Neural cell (in vitro differentiated cells): ENCODE measurements at regions not wholly inside any gene's neighbourhood (a gene's known extent, or its start where the extent isn't known, plus 50 kb on each side); places are given as distances from the start of the nearest gene placed in this dataset.

ENCODE experiments used
- H2AFZ ChIP-seq: fragments of 200-600, 300-800 bp; sonication (generic), shearing (Covaris generic); 2 replicates; pipeline ENCODE4 v1.6.0; 2014; ENCODE audit warnings: low read depth, mild to moderate bottlenecking, antibody characterized with exemption, low read length, moderate library complexity
- H3F3A ChIP-seq: fragments of 200-600 bp; shearing (Covaris generic); 2 replicates; pipeline ENCODE4 v1.6.1; 2016; ENCODE audit warnings: mild to moderate bottlenecking, moderate library complexity, mixed read lengths, antibody characterized with exemption, low read length; ENCODE audit not compliant: insufficient read depth, poor library complexity, severe bottlenecking
- H3K27ac ChIP-seq: fragments of 200-600, 300-800 bp; sonication (generic), shearing (Covaris generic); 2 replicates; pipeline ENCODE4 v1.5.1; 2014; ENCODE audit warnings: mild to moderate bottlenecking, low read length, moderate library complexity
- H3K27me3 ChIP-seq: fragments of 300-800, 200-600 bp; sonication (generic), shearing (Covaris generic); 2 replicates; pipeline ENCODE4 v1.6.0; 2014; ENCODE audit warnings: mild to moderate bottlenecking, low read depth, low read length, moderate library complexity; ENCODE audit not compliant: insufficient read depth
- H3K36me3 ChIP-seq: fragments of 300-800, 200-600 bp; sonication (generic), shearing (Covaris generic); 2 replicates; pipeline ENCODE4 v1.5.1; 2014; ENCODE audit warnings: mild to moderate bottlenecking, antibody characterized with exemption, low read length, moderate library complexity; ENCODE audit not compliant: insufficient read depth
- H3K4me2 ChIP-seq: fragments of 300-800, 200-600 bp; sonication (generic), shearing (Covaris generic); 2 replicates; pipeline ENCODE4 v1.6.0; 2014; ENCODE audit warnings: mild to moderate bottlenecking, low read length
- H3K4me3 ChIP-seq: fragments of 300-800, 200-600 bp; sonication (generic), shearing (Covaris generic); 2 replicates; pipeline ENCODE4 v1.5.1; 2014; ENCODE audit warnings: mild to moderate bottlenecking, low read length, moderate library complexity
- H3K79me2 ChIP-seq: fragments of 200-600 bp; shearing (Covaris generic); replicated peaks from 2 replicates; pipeline ENCODE4 v1.6.0; 2014; ENCODE audit warnings: mild to moderate bottlenecking, low read length, moderate library complexity; ENCODE audit not compliant: insufficient read depth
- H3K9ac ChIP-seq: fragments of 300-800, 200-600 bp; sonication (generic), shearing (Covaris generic); 2 replicates; pipeline ENCODE4 v1.6.1; 2016; ENCODE audit warnings: mild to moderate bottlenecking, low read length, mixed read lengths
- H3K9me2 ChIP-seq: fragments of 200-600 bp; shearing (Covaris generic); 2 replicates; pipeline ENCODE4 v1.6.1; 2016; ENCODE audit warnings: mild to moderate bottlenecking, low read length, mixed read lengths; ENCODE audit not compliant: insufficient read depth
- H3K9me3 ChIP-seq: fragments of 200-600, 300-800 bp; sonication (generic), shearing (Covaris generic); 2 replicates; pipeline ENCODE4 v1.6.1; 2016; ENCODE audit warnings: mild to moderate bottlenecking, mixed run types, low read length, moderate library complexity, mixed read lengths
- H4K20me1 ChIP-seq: fragments of 200-600 bp; shearing (Covaris generic); 2 replicates; pipeline ENCODE4 v1.6.1; 2016; ENCODE audit warnings: mild to moderate bottlenecking, mixed run types; ENCODE audit not compliant: insufficient read depth
- CTCF ChIP-seq: fragments of 450-650 bp; IDR thresholded peaks from 2 replicates; pipeline ENCODE4 v1.5.1; 2014; ENCODE audit warnings: antibody characterized with exemption, mild to moderate bottlenecking, moderate library complexity; ENCODE audit not compliant: poor library complexity, severe bottlenecking
- EP300 ChIP-seq: fragments of 450-650 bp; conservative IDR thresholded peaks from 2 replicates; pipeline ENCODE4 v1.6.1; 2014; ENCODE audit warnings: antibody characterized with exemption, mild to moderate bottlenecking, moderate library complexity; ENCODE audit not compliant: poor library complexity, severe bottlenecking
- EZH2 ChIP-seq: fragments of 200-600, 300-800 bp; shearing (Covaris generic), sonication (generic); IDR thresholded peaks from 2 replicates; pipeline ENCODE4 v1.6.1; 2014; ENCODE audit warnings: antibody characterized with exemption, low read length, borderline replicate concordance, mild to moderate bottlenecking; ENCODE audit not compliant: insufficient read depth, poor library complexity, severe bottlenecking
- MXI1 ChIP-seq: fragments of 450-650 bp; conservative IDR thresholded peaks from 2 replicates; pipeline ENCODE4 v1.6.1; 2014; ENCODE audit warnings: antibody characterized with exemption, mild to moderate bottlenecking; ENCODE audit not compliant: poor library complexity, severe bottlenecking
- POLR2AphosphoS5 ChIP-seq: IDR thresholded peaks from 2 replicates; pipeline ENCODE4 v1.6.1; 2012
- RAD21 ChIP-seq: fragments of 450-650 bp; conservative IDR thresholded peaks from 2 replicates; pipeline ENCODE4 v1.6.1; 2014; ENCODE audit warnings: antibody characterized with exemption, mild to moderate bottlenecking, moderate library complexity
- REST ChIP-seq: IDR thresholded peaks from 2 replicates; pipeline ENCODE4 v1.6.1; 2012; ENCODE audit warnings: borderline replicate concordance
- SMC3 ChIP-seq: fragments of 450-650 bp; conservative IDR thresholded peaks from 2 replicates; pipeline ENCODE4 v1.6.1; 2014; ENCODE audit warnings: antibody characterized with exemption, mild to moderate bottlenecking, moderate library complexity; ENCODE audit not compliant: poor library complexity
- TAF1 ChIP-seq: IDR thresholded peaks from 2 replicates; pipeline ENCODE4 v1.6.1; 2012; ENCODE audit warnings: low read depth

- Histone ChIP-seq H3K27ac (no peak overlapping the region), H3K9me3 (no peaks in the 10 kb centered on the region)
These were observed 678.6 kb downstream of the IQCM start for GRCh38 chr4:149136951-149137620.

GRCh38 chr4:149135062-149135461, 680.6 kb downstream of the IQCM start:
- H3K9me2 ChIP-seq: no peaks in the 10 kb centered on the region
- TF ChIP-seq REST (no peak), SMC3 (no peak), MXI1 (no peak), TAF1 (no peak), EP300 (no peak), EZH2 (no peak)

More at GRCh38 chr4:149136951-149137620, 678.6 kb downstream of the IQCM start:
- H3K79me2 ChIP-seq: no peaks in the 10 kb centered on the region
- no peak overlapping the region for H2AFZ ChIP-seq
- H3K36me3 ChIP-seq: no peaks in the 10 kb centered on the region
- TF ChIP-seq MXI1: no peak
- no peak for TF ChIP-seq SMC3
- no peak for TF ChIP-seq POLR2AphosphoS5
- TF ChIP-seq REST: no peak
- no peak for TF ChIP-seq RAD21
- no peak for TF ChIP-seq EZH2
- TF ChIP-seq TAF1: no peak
- TF ChIP-seq CTCF: no peak
- TF ChIP-seq EP300: no peak
- H3K9ac ChIP-seq: no peak overlapping the region
- no peaks in the 10 kb centered on the region for H3K27me3 ChIP-seq
- H4K20me1 ChIP-seq: no peaks in the 10 kb centered on the region
- H3K4me2 ChIP-seq: no peak overlapping the region
- H3K9me2 ChIP-seq: no peaks in the 10 kb centered on the region
- no peaks in the 10 kb centered on the region for H3F3A ChIP-seq
- H3K4me3 ChIP-seq: no peak overlapping the region

More at GRCh38 chr4:149135062-149135461, 680.6 kb downstream of the IQCM start:
- H4K20me1 ChIP-seq: no peaks in the 10 kb centered on the region
- H3K4me2 ChIP-seq: no peak overlapping the region
- no peak overlapping the region for H2AFZ ChIP-seq
- H3K36me3 ChIP-seq: no peaks in the 10 kb centered on the region
- H3K79me2 ChIP-seq: no peaks in the 10 kb centered on the region
- no peaks in the 10 kb centered on the region for H3K9me3 ChIP-seq
- H3K9ac ChIP-seq: no peak overlapping the region
- H3K27me3 ChIP-seq: no peaks in the 10 kb centered on the region
- no peaks in the 10 kb centered on the region for H3F3A ChIP-seq
- no peak overlapping the region for H3K4me3 ChIP-seq
- H3K27ac ChIP-seq: no peak overlapping the region
